ENCODE measurements at regions not wholly inside any gene's neighbourhood (a gene's known extent, or its start where the extent isn't known, plus 50 kb on each side); places are given as distances from the start of the nearest gene placed in this dataset.

- TF ChIP-seq CTCF (IDR thresholded peaks at IDR 0.05) (no peak), GATA2 (CRISPR knock-in tag; IDR thresholded peaks at IDR 0.05) (no peak), TCF12 (IDR thresholded peaks at IDR 0.05) (peak; percentile 54; the same call in 1 of the 2 replicates), EZH2phosphoT487 (IDR thresholded peaks at IDR 0.05; ENCODE audit: borderline replicate concordance, low read depth) (no peak), RCOR1 (IDR thresholded peaks at IDR 0.05; ENCODE audit: low read length) (no peak), RAD21 (IDR thresholded peaks at IDR 0.05; ENCODE audit: low read length) (no peak), JUND (IDR thresholded peaks at IDR 0.05) (no peak), POLR2AphosphoS5 (IDR thresholded peaks at IDR 0.05; ENCODE audit: low read depth, low read length) (no peak), USF1 (IDR thresholded peaks at IDR 0.05; ENCODE audit: borderline replicate concordance, low read depth) (no peak), RXRA (IDR thresholded peaks at IDR 0.05; ENCODE audit: borderline replicate concordance, low read depth) (peak; percentile 14; the same call in 1 of the 2 replicates), GABPA (IDR thresholded peaks at IDR 0.05; ENCODE audit: low read depth) (no peak), EP300 (IDR thresholded peaks at IDR 0.05; ENCODE audit: borderline replicate concordance in 1 of 2, low read depth in 1 of 2, low read length in 1 of 2) (no peak), SMC3 (IDR thresholded peaks at IDR 0.05; ENCODE audit: low read depth, low read length) (no peak)
Measured at GRCh38 chr5:68424799-68425537, 209.4 kb downstream of the PIK3R1 start.
